K562 (cell line): ENCODE measurements at regions not wholly inside any gene's neighbourhood (a gene's known extent, or its start where the extent isn't known, plus 50 kb on each side); places are given as distances from the start of the nearest gene placed in this dataset.
A peak's percentile ranks its signal among the peaks of the same experiment; 100 is the strongest.
"Not testable (repeated sequence)": the region's sequence is repeated elsewhere in the genome, so short reads cannot be mapped to it uniquely, and the experiment has no call there.

Experiments used
- ATAC-seq: fragments of 200-7000 bp; cut with Tn5 transposase; 3 replicates; pipeline ENCODE4 v1.9.1; 2020; ENCODE audit warnings: moderate library complexity
- BruUV-seq: library from RNA; stranded (reverse); fragments of 400-500 nt; replicated peaks from 2 replicates; lab custom pipeline; 2021; lab: Mats Ljungman, UMichigan
- CTCF ChIA-PET: fragments of 300-600 bp; formaldehyde crosslinking; extraction: SDS; loops from one replicate; lab custom pipeline; 2021; ENCODE audit warnings: low intra/inter-chr PET ratio; lab: Yijun Ruan, JAX
- POLR2A ChIA-PET: fragments of 300-600, 350-650 bp; sonication (Branson Sonifier 250); formaldehyde crosslinking; extraction: SDS; loops from one replicate; lab custom pipeline; 2021; ENCODE audit warnings: antibody characterized with exemption, inconsistent platforms; lab: Yijun Ruan, JAX
- DNase-seq, 4 experiments: peaks; one replicate each; pipeline versions ENCODE4 v3.0.0 to v3.0.0-alpha.2; 2011 to 2018; ENCODE audit warnings: low spot score in 3 of 4, mixed read lengths in 3 of 4; ENCODE audit errors: extremely low read depth in 1 of 4
- FAIRE-seq: peaks from 2 replicates; lab custom pipeline; 2011; peaks lifted over from hg19 to GRCh38; lab: Jason Lieb, UNC
- H2AFZ ChIP-seq: 2 replicates; pipeline ENCODE4 v1.6.0; 2011; ENCODE audit warnings: low read depth, low read length, control low read depth, inconsistent platforms
- H3K27ac ChIP-seq: fragments of 200-600 bp; 3 replicates; pipeline ENCODE4 v1.8.0; 2011; ENCODE audit warnings: low read depth, mild to moderate bottlenecking, control low read depth, inconsistent platforms, low read length, moderate library complexity, mixed read lengths; ENCODE audit errors: extremely low read depth
- H3K27me3 ChIP-seq, 2 experiments: fragments of 300-600 bp in 1 of 2; 2 replicates in 1 of 2; 3 replicates in 1 of 2; pipeline versions ENCODE4 v1.6.0 to v1.8.0; 2011; ENCODE audit warnings: inconsistent platforms in 2 of 2, low read length in 2 of 2, mild to moderate bottlenecking in 1 of 2, mixed read lengths in 1 of 2, moderate library complexity in 1 of 2; ENCODE audit not compliant: control insufficient read depth in 2 of 2, insufficient read depth in 2 of 2
- H3K36me3 ChIP-seq: fragments of 300-600 bp; 3 replicates; pipeline ENCODE4 v1.8.0; 2011; ENCODE audit warnings: mild to moderate bottlenecking, low read length, inconsistent platforms; ENCODE audit not compliant: control insufficient read depth, insufficient read depth
- H3K4me1 ChIP-seq, 2 experiments: fragments of 200-600 bp in 1 of 2; replicated peaks in 1 of 2; 2 replicates in 1 of 2; 3 replicates in 1 of 2; pipeline versions ENCODE4 v1.5.1 to v1.8.0; 2011; ENCODE audit warnings: inconsistent platforms in 2 of 2, low read length in 2 of 2, mild to moderate bottlenecking in 1 of 2, mixed read lengths in 1 of 2, moderate library complexity in 1 of 2; ENCODE audit not compliant: control insufficient read depth in 2 of 2, insufficient read depth in 2 of 2
- H3K4me2 ChIP-seq: 2 replicates; pipeline ENCODE4 v1.6.1; 2011; ENCODE audit warnings: low read length, control low read depth, inconsistent platforms, mixed read lengths; ENCODE audit not compliant: insufficient read depth
- H3K4me3 ChIP-seq: fragments of 200-600 bp; sonication (generic), shearing (Covaris generic); 2 replicates; pipeline ENCODE4 v1.5.1; 2016; ENCODE audit warnings: control low read depth, inconsistent platforms
- H3K79me2 ChIP-seq: fragments of 200-600 bp; 3 replicates; pipeline ENCODE4 v1.8.0; 2011; ENCODE audit warnings: low read length, inconsistent platforms; ENCODE audit not compliant: control insufficient read depth, insufficient read depth
- H3K9ac ChIP-seq, 2 experiments: 2 replicates each; pipeline versions ENCODE4 v1.6.0 to v1.6.1; 2011; ENCODE audit warnings: low read depth in 2 of 2, low read length in 2 of 2, control low read depth in 1 of 2, inconsistent platforms in 1 of 2, mild to moderate bottlenecking in 1 of 2, mixed read lengths in 1 of 2; ENCODE audit not compliant: insufficient read depth in 1 of 2
- H3K9me1 ChIP-seq: one replicate; pipeline ENCODE4 v1.6.0; 2011; ENCODE audit warnings: inconsistent platforms, mild to moderate bottlenecking, low read length, moderate library complexity; ENCODE audit not compliant: control insufficient read depth, insufficient read depth
- H3K9me3 ChIP-seq: replicated peaks from 2 replicates; pipeline ENCODE4 v1.5.1; 2011; ENCODE audit warnings: low read depth, low read length, inconsistent platforms; ENCODE audit not compliant: control insufficient read depth, insufficient read depth
- H4K20me1 ChIP-seq: replicated peaks from 2 replicates; pipeline ENCODE4 v1.6.1; 2011; ENCODE audit warnings: low read length, inconsistent platforms, mixed read lengths; ENCODE audit not compliant: control insufficient read depth, insufficient read depth
- C11orf30 ChIP-seq: fragments of 450-650 bp; IDR thresholded peaks from 2 replicates; pipeline ENCODE4 v1.6.1; 2016; ENCODE audit warnings: low read depth, mild to moderate bottlenecking
- MAFG ChIP-seq: fragments of 450-650 bp; conservative IDR thresholded peaks from 2 replicates; pipeline ENCODE4 v1.6.1; 2016; ENCODE audit warnings: missing genetic modification characterization, missing compliant biosample characterization
- WGBS: fragments of 100-300 bp; shearing (Covaris generic); methylation state at CpG from one replicate; pipeline ENCODE4 v1.1.6; 2016; ENCODE audit warnings: low coverage, mixed read lengths; ENCODE audit not compliant: insufficient coverage; ENCODE audit errors: missing lambda C conversion rate; 5-methylcytosine and 5-hydroxymethylcytosine counted together
- in situ Hi-C: fragments of 300-500 bp; cut with MboI; formaldehyde crosslinking; loops from 4 replicates; pipeline ENCODE4 v1.15.0; 2018; ENCODE audit warnings: inconsistent platforms, mixed read lengths
- intact Hi-C: fragments of 100-400 bp; cut with micrococcal nuclease; formaldehyde crosslinking; loops from 2 replicates; pipeline ENCODE4 v1.14.2; 2022

DNA sequence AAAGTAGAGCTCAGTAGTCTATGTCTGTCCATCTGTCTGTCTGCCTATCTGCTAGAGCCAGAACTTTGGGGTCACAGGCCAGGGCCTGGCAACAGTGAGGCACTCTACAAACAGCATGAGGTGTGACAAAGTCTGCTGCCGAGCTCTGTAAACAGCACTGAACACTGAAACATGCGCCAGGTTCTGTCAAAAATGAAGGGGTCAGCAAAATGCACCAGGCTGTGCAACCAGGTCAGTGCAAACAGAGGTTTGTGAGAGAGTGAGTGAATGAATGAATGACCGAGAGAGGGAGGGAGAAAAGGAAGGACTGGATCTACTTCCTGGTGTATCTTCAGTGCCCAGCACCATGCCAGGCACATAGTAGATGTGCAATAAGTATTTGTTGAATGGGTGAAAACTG, 1957.8 kb downstream of the FOXD4L5 start:
- DNase-seq, BruUV-seq, H3K4me1 ChIP-seq, H3K79me2 ChIP-seq, CTCF ChIA-PET, H3K9ac ChIP-seq, H3K9me3 ChIP-seq, H3K27ac ChIP-seq, POLR2A ChIA-PET, H3K9me1 ChIP-seq, H3K4me3 ChIP-seq, H3K4me2 ChIP-seq, H4K20me1 ChIP-seq, ATAC-seq, FAIRE-seq, H3K36me3 ChIP-seq, intact Hi-C loops, H2AFZ ChIP-seq, H3K27me3 ChIP-seq, in situ Hi-C loops: not testable (repeated sequence)
- 10% methylated on average over 2 of the region's 3 CpGs for WGBS
- TF ChIP-seq C11orf30: peak; percentile 17; the same call in 1 of the 2 replicates
- 0 out of 2 replicates have a peak, but pooled peaks have one; percentile 13 for TF ChIP-seq MAFG (tag)

DNA sequence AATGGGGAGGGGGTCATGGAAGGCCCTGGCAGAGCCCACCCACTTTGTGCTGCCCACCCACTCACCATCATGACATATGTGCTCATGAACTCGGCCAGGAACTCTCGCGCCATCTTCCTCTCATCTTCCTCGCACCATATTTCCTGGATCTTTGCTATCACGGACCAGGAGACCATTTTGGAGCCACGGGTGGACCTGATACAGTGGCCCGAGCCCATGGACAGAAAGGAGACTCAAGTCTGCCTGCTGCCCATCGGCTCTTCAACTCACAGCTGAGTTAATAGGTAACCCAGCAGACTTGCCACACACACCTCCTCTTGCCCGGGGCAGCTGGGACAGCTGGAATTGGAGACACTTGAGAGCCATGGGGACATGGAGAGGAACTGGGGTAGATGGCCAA, 1958.3 kb downstream of the FOXD4L5 start:
- H3K27ac ChIP-seq, H3K9ac ChIP-seq, POLR2A ChIA-PET, H3K4me1 ChIP-seq, BruUV-seq, FAIRE-seq, H2AFZ ChIP-seq, H3K9me3 ChIP-seq, in situ Hi-C loops, H4K20me1 ChIP-seq, CTCF ChIA-PET, H3K36me3 ChIP-seq, H3K27me3 ChIP-seq, H3K79me2 ChIP-seq, intact Hi-C loops, H3K4me2 ChIP-seq, ATAC-seq, DNase-seq, H3K4me3 ChIP-seq, H3K9me1 ChIP-seq: not testable (repeated sequence)
- WGBS: no CpG with 5 or more reads among the region's 9 CpGs

DNA sequence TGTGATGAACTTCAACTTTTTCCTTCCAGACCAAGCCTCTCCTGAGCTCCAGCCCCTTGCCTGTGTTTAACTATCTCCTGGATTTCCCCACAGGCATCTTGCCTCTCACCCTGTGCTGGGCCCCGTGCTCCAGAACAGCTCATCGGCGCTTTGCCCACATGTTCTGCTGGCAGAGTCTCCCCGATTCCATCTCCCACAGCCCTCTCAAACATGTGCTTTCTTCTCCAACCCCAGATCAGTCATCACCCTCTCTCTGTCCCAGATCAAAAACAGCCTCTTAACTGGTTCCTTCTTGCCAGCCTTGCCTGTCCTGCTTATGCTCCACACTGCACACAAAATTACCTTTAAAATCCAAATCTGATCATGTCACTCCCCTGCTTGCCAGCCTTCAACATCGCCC, 1959.3 kb downstream of the FOXD4L5 start:
- H3K9me1 ChIP-seq, H3K4me1 ChIP-seq, H3K9ac ChIP-seq, in situ Hi-C loops, FAIRE-seq, H3K27me3 ChIP-seq, intact Hi-C loops, POLR2A ChIA-PET, H3K27ac ChIP-seq, H3K79me2 ChIP-seq, CTCF ChIA-PET, H3K4me2 ChIP-seq, H2AFZ ChIP-seq, H3K9me3 ChIP-seq, H3K4me3 ChIP-seq, H4K20me1 ChIP-seq, H3K36me3 ChIP-seq, DNase-seq, BruUV-seq, ATAC-seq: not testable (repeated sequence)
- 0% methylated on average over 3 of the region's 5 CpGs for WGBS

DNA sequence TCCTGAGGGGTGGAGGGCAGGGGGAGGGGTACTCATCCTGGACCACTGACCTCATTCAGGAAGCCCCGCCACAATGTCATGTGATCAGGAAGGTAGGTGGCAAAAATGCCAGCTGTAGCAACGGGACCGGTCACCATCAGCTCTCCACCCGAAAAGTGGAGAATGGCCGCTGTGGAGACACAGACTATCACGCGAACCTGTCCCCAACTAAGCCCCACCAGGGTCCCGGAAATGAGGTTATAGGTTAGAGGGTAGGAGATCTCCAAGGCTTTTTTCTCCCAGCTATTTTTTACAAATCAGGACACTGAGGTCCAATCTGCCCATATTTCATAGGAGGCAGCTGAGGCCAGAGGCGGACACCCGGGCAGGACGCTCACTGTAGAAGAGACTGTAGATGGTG, 1966.9 kb downstream of the FOXD4L5 start:
- BruUV-seq, POLR2A ChIA-PET, H3K9me1 ChIP-seq, H3K27ac ChIP-seq, H3K27me3 ChIP-seq, H3K36me3 ChIP-seq, H3K4me3 ChIP-seq, DNase-seq, H3K79me2 ChIP-seq, H2AFZ ChIP-seq, FAIRE-seq, H3K9me3 ChIP-seq, H3K9ac ChIP-seq, in situ Hi-C loops, CTCF ChIA-PET, ATAC-seq, H4K20me1 ChIP-seq, H3K4me1 ChIP-seq, intact Hi-C loops, H3K4me2 ChIP-seq: not testable (repeated sequence)
- WGBS: no CpG with 5 or more reads among the region's 11 CpGs
